Fibroblast of peridontal ligament (primary cell): ENCODE measurements at regions not wholly inside any gene's neighbourhood (a gene's known extent, or its start where the extent isn't known, plus 50 kb on each side); places are given as distances from the start of the nearest gene placed in this dataset.
A peak's percentile ranks its signal among the peaks of the same experiment; 100 is the strongest.
"Not testable (repeated sequence)": the region's sequence is repeated elsewhere in the genome, so short reads cannot be mapped to it uniquely, and the experiment has no call there.

Experiments used
- DNase-seq: peaks from one replicate; pipeline ENCODE4 v3.0.0-alpha.2; 2010; ENCODE audit errors: extremely low read depth

DNA sequence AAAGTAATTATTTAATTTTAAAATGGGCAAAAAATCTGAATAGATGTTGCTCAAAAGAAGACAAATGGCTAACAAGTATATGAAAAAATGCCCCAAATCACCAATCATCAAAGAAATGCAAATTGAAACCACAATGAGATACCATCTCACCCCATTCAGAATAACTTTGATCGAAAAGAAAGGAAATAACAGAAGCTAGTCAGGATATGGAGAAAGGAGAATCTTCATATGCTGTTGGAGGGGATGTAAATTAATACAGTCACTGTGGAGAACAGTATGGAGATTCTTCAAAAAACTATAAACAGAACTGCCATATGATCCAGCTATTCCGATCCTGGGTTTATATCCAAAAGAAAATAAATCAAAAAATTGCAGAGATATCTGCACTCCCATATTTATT lies 418.5 kb upstream of the RGMB start:
- DNase-seq = no peak

DNA sequence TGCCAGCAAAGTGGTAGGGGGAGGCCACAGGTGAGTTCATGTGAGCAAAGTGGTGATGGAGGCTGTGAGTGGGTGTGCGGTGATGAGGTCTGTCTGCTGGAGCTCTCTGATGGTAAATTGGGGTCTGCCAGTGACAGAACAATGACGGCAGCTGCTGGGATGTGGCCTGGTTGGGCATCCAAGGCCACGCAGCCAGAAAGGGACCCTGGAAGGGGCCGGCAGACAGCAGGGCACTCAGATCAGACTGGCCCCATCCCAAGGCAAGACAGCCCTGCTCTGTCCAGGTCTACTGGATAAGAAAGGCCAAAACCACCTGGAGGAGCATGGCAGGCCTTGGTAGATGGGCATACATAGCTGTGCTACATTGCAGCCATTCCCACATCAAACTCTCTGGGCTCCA lies 412.9 kb upstream of the RGMB start:
- DNase-seq = no peak

DNA sequence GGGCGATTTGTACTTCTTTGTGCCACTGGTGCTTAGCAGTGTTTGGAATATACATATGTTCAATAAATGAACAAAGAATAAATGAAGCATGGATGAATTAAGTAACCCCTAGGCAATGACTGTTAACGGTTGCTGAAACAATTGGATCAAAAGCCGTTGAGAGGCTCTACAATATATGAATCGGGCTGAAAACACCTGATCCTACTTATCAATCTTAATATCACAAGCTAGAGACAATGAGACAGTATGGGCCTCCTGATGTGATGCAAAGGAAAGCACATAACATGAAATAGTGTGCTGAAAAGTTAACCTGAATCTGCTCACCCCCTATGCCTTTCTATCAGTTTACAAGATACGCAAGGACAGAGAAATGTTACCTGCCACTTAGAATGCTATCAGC lies 410.3 kb upstream of the RGMB start:
- DNase-seq = no peak

DNA sequence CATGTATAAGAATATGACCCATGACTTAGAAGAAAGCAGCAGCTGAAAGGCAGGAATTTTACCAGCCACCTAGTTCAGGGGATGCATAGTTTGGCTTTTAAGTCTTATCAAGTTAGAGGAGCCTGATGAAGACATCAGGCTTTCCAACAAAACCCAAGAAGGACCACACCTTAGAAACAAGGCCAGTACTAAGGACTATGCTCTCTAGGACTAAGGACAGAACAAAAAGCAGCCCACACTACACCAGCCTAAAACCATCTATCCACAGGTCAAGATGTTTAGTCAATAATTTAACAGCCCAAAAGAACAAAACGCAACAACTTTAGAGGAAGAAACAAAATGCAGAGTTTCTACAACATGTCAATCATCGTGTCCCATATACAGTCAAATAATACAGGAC lies 408.9 kb upstream of the RGMB start:
- DNase-seq = no peak

DNA sequence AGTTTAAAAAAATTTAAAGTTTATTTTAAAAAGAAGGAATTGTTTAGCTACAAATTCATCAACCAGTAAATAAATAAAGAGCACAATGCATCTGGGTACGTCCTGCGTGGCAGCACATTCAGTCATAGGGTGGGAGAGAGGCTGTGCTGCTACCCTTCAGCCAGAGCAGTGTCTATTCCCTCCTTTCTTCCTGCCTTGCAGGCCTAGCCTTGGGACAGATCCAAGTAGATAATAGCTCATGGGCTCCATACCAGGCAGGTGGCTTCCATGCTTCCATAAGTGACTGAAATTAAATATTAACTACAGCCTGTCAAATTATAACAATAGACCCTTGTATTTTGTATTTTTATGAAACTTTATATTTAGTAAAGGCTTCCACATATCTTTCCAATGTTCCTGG lies 408.3 kb upstream of the RGMB start:
- DNase-seq = no peak

DNA sequence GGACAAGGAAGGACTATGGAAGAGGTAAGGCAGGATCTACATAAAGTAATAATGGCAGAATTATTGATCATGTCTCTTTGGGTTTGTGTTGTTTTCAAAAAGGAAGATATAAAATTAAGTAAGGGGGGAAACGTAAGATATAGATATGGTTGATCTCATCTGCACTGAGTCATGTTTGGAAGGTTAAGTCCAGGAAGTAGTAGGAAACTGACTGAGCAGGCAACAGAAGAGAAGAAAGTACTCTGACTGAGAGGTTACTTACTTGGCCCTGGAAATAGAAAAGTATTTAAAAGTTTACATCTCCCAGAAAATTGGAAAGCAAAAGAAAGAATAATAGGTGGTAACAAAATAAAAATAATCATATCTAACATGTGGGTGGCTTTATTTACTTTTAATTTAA lies 405.3 kb upstream of the RGMB start:
- DNase-seq = no peak

DNA sequence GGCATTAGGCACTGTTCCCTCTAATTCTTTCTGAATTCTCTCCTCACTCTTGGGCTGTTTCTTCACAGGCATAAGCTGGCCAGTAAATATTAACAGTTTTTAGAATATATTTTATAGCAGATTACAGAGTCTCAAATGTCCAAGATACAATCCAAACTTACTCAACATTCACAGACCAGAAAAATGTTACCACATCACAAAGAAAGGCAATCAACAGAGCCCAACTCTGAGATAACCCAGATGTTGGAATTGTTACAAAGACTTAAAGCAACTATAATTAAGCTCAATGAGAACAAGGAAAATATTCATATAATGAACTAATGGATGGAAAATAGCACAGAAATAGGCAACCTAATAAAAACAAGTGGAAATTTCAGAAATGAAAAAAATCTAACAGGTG lies 401.1 kb upstream of the RGMB start:
- peak; percentile 74 for DNase-seq

DNA sequence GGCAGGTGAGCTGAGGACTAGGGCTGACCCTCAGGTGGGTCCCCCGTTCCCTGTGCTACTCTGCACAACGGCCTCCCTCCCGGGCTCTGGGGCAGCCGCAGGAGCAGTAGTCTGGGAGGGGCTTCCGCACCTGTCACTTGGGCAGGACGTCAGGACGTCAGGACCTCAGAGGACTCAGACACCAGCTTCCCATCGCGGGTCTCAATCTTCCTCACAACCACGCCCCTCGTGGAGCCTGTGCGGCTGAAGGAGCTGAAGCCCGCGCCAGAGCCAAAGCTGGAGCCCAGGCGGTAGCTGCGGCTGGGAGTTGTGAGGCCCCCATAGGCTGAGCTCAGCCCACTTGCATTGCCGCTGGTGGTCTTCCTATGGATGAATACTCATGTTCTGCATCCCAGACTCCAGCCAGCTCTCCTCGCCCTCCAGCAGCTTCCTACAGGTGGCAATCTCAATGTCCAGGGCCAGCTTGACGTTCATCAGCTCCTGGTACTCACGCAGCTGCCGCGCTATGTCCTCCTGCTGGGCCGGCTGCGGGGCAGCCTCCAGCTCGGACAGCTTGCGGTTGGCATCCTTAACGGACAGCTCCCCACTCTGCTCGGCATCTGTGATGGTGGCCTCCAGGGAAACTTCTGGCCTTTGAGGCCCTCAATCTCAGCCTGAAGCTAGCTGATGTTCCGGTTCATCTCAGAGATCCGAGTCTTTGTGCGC lies 381.4 kb upstream of the RGMB start:
- no peak for DNase-seq

DNA sequence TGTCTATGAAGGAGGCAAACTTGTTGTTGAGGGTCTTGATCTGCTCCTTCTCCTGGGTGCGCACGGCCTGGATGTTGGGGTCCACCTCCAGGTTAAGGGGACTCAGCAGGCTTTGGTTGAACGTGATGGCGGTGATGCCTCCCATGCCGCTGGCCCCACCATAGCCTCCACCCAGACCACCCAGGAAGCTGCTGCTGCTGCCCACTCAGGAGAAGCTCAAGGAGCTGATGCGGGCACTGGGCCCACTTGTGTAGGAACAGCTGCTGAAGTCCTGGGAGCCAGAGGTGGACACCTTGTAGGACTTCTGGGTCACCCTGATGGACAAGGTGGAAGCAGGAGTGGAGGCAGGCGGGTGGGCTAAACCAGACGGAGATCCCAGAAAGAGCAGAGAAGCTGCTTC lies 380.3 kb upstream of the RGMB start:
- DNase-seq = not testable (repeated sequence)

DNA sequence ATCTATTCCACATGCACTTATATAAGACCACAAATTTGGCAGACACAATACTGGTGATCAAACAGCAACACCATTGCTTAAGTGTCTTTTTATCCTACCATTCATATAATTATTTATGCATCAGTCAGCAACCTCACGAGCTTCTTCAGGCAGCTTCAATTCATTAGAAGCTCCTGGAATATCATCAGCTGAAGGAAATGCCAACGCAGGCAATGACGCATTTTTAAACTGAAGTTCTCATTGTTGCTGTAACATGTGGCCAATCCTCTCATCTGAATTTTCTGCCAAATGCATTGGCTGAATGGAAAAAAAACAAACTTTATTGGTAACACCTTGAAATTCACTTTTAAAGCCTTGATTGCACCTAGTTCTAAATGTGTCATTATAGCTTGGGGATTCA lies 376.4 kb upstream of the RGMB start:
- DNase-seq = peak; percentile 96

DNA sequence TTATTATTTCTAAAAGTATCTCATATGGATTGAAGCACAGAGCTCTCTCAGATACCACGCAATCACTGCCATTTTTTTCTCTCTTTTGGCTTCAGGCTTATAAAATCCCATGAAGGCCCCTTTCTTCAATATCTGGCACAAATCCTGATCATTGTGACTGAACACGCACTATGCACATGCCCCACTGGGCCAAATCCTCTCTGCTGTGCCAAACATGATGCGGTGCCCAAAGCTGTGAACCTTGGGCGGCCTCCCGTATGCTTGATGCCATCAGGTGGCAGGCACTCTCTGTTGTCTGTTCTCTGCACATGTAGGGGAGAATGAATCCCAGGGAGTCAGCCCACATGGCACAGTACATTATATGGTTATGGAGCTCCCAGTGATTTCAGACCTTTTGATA lies 375.0 kb upstream of the RGMB start:
- DNase-seq = no peak

DNA sequence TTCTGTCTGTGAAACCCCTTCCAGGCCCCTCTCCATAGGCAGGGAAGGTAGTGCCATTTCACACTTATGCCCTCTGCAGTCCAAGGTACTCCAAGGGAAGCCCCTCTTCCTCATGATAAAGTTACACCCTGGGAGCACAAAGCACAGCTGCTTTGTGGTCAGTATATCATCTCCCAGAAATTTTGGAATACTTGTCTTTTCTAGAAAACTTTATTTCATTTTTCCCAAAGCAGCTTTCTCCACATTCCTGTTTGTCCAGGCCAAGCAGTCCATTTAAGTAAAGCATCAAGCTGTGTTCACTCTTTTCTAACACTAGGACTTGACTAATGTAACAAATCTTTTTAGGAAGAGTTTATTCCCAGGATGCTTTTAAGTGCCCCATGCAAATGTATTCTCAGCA lies 371.8 kb upstream of the RGMB start:
- DNase-seq = peak; percentile 72

DNA sequence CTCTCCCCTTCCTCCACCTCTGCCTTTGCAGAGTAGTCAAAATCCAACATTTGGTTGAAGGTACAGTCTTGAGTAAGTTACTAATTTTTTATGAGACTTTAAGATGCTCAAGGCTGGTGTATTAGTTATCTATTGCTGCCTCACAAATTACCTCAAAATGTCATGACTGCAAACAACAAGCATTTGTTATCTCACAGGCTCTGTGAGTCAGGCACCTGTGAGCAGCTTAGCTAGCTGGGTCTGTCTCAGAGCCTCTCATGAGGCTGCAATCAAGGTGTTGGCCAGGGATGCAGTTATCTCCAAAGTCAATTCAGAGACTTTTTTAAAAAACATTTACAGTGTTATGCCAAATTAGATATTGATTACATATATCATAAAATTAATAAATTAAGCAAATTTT lies 371.3 kb upstream of the RGMB start:
- no peak for DNase-seq

DNA sequence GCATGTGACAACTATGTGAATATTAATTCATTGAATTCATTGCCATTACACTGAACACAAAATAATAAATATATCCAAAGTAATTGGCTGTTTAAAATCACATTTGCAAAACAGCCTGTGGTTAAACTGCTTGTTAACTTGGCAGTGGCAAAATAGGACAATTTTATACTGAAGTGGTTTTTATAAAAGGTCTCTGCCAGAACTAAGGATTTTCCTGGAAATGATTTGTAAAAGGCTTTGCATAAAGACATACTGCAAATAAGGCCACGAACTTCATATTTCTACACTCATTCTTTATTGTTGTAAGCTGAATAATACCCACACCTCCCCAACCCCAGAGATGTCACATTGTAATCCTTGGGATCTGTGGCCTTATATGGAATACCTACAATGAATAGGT lies 370.3 kb upstream of the RGMB start:
- DNase-seq = peak; percentile 67

DNA sequence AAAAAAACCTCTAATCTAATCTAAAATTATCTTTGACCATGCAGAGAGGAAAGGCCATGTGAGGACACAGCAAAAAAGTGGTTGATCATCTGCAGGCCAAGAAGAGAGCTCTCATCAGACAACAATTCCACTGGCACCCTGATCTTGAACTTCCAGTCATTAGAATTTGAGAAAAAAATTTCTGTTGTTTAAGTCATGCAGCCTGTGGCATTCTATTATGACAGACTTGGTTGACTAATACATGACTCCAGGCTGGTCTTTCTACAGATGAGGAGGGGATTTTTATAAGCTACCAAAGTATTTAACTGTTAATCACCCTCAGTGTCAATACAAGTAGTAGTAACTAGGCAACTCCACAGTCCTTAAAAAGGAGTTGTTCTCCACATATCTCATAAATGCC lies 358.5 kb upstream of the RGMB start:
- peak; percentile 91 for DNase-seq

DNA sequence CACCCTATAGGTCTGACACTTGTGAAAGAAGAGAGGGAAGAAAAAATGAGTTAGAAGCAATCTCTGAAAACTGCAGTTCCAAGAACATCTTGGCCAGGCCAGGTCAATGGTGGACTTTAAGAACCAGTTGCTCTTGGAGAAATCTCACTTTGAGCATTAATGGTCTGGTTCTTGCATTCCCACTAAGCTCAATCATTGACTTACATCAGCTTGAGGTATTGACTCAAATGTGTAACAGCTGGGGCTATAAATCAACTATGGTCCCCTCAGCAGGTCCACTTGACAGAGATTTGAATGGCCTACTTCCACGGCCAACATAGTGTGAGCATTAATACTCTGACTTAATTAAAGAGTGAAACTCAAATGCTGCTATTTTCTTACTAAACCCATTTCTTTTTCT lies 357.8 kb upstream of the RGMB start:
- DNase-seq = no peak

DNA sequence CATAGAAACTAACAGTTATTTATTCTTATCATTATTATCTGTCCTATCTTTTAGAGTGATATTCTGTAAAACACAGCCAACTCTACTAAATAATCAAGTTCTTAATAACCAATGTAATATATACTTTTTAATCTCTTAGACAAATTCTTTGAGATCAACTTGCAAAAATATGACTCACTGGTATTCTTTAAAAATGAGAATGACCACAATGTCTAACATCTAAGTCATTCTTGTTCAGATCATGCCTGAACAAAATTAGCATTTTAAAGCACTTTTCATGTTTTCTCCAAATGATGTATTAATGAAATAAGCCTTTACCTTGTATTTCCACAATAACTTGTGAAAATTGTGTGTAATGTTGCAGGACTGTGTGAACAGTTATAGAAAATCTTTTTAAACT lies 356.9 kb upstream of the RGMB start:
- peak; percentile 60 for DNase-seq

DNA sequence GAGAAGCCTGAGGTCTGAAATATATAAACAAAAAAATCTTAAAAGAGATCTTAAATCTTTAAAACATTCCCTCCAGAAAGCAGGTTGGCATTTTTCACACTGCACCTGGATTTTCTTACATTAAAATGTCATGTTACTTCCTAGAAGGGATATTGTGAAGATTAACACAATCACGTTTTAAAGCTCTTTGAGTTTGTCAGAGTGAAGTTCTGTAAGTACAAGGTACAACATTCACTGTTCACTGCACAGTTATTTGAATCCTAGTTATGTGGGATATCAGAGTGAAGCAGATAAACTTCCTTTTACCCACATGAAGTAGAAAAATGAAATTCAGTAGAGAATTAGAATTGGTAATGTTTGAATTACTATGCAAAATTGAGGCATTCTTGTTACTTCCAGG lies 353.6 kb upstream of the RGMB start:
- DNase-seq = no peak

DNA sequence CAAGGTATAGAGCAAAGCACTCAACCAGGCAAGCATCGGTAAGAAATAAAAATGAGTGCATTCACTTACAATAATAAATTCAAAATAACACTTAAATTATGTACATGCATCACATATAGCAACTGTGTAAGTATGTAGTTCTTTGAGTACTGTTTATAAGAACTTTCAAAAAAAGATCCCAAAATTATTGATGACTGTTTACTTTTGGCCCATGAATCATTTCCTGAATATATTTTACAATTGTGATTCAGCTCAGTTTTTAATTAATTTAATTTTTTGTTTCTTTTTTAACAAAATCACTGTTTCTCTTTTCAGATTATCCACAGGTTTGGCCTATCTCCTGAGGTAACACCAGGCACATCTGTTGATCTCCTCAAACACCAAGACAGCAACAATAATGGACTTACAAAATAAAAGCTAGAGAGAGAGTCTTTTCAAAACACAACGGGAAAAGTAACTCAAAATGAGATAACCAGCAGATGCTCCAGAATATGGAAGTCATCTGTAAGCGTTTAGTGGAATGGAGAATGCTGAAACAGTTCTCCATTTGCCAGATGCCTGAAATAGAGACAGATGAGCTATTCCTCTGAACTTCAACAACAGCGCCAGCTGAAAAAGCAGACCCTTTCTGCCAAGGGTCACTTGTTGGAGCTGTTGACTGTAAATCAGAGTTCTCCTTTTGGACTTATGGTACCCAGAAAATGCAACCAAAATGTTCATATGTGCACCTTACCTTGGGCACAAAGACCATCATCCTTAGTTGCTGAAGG lies 348.6 kb upstream of the RGMB start:
- DNase-seq = peak; percentile 77

DNA sequence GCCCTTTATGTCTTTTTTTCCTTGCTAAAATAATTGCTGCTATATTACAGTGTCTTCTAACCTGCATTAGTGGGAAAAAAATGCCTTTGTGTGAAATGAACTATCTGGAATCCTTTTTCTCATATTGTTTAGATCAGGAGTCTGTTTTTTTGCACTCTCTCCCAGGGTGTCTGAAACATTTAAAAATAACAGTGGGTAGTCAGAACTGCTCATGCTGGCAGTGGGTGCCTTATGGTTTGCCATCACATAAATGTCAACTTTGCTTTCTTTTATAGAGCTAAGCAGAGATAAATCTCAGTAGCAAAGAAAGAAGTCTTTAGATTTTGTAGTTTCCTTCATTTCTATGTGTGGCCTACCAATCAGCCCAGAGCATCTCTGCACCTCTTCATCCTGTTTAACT lies 347.8 kb upstream of the RGMB start:
- no peak for DNase-seq

DNA sequence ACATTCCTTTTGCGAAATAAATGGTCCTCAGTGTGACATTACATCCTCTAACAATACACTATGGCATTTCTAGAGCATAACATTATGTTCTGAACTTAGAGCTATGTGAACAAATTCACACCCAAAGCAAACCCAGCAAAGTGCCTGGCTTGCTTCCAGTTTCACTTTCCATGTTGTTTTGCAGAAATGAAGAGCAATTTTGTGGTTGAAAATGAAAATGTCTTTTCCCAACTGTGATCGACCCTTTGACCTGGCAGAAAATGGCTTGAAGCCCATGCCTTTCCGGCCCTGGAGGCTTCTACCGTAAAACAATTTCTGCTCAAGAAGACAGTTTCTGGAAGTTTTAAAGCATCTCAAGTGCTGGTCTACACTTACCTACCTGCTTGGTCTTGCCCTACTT lies 344.7 kb upstream of the RGMB start:
- DNase-seq = peak; percentile 92

DNA sequence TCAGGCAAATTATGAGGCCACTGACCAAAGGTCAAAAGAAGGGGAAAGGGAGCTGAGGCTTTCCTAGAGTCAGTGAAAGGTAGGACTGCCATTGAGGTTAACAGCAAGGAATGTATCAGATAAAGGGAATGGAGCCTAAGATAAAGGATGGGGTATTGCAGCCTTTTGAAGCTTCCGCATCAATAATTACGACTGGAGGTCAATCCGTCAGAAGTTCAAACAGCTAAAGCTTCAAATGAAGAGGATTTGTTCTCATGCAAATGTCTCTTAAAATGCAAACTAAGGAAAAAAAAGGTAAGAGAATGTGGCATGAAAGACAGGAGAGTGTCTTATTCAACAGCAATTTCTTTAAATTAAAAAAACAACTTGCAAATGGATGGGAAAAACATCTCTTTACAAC lies 341.1 kb upstream of the RGMB start:
- no peak for DNase-seq

DNA sequence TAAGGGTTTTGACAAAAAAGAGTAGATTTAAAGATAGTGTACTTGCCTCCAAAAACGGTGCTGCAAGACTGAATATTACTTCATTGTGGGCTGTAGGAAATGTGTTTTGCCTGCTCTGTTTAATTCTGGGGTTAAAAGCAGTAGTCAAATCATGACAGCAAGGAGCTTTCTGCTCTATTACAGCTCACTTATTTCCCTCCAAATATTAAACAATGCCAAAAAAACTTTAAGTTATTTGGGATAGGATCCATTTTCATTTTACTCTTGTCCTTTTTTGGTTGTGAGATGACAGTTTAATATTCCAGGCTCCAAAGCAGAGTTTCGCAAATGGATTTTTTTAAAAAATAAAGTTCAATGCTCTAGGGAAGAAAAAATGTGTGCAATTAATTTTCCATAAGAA lies 340.4 kb upstream of the RGMB start:
- DNase-seq = no peak

DNA sequence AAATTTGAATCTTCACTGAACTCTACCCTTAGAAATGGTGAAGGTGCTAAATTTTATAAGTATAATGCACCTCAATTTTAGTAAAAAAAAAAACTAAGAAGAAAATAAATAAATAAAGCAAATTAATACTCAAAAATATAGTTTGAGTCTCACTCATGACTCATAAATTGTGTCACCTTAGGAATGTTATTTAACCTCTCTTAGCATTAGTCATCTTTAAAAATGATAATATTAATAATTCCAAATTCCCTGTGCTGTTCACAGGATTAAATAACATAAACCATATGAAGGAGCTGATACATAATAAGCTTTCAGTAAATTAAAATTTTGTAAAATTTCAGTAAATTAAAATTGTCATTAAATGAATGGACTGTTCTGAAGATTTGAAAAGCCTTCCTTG lies 339.8 kb upstream of the RGMB start:
- DNase-seq = no peak
